GM12875 (cell line): ENCODE measurements at regions not wholly inside any gene's neighbourhood (a gene's known extent, or its start where the extent isn't known, plus 50 kb on each side); places are given as distances from the start of the nearest gene placed in this dataset.

Experiments used
- H3K4me3 ChIP-seq: one replicate; pipeline ENCODE4 v1.5.1; 2011; ENCODE audit warnings: low read depth, low read length, control low read depth
- CTCF ChIP-seq: IDR thresholded peaks from 2 replicates; pipeline ENCODE4 v1.5.1; 2011; ENCODE audit warnings: low read depth, mild to moderate bottlenecking, control low read depth, inconsistent platforms, low read length, moderate library complexity, borderline replicate concordance; ENCODE audit not compliant: insufficient read depth

- H3K4me3 ChIP-seq = no peak overlapping the region
- no peak for TF ChIP-seq CTCF
Observed at GRCh38 chr6:19465256-19465655, 371.9 kb upstream of the ID4 start.

DNA sequence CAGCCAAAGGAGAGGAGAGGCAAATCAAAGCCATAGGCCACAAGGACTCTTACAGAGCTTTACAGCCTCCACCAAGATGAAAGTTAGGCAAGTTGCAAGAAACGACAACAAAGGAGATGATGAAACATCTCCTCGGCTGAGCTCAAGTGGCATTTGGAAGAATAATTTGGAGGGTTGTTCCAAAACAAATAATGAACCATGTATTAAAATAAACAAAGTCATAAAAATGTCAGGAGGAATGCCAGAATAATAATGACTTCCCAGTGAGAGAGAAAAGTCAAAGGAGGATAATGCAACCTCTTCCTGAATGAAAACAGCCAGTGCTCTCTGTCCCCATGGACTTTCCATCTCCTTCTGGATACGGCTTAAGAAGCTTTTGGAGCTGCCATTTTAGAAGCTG lies 371.4 kb upstream of the ID4 start:
- TF ChIP-seq CTCF = no peak
- no peak overlapping the region for H3K4me3 ChIP-seq

DNA sequence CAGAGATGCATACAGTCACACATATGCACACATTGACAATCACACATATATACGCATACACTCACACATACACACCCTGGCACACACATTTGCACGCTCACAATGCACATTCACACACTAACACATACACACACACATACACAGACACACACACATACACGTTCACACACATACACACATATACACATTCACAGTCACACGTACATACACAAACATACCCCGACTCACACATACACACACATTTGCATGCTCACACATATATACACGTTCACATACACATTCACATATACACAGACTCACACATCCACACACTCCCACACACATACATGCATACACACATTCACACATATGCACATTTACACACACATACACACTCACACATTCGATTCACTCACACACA lies 366.8 kb upstream of the ID4 start:
- no peak for TF ChIP-seq CTCF
- H3K4me3 ChIP-seq = no peak overlapping the region

DNA sequence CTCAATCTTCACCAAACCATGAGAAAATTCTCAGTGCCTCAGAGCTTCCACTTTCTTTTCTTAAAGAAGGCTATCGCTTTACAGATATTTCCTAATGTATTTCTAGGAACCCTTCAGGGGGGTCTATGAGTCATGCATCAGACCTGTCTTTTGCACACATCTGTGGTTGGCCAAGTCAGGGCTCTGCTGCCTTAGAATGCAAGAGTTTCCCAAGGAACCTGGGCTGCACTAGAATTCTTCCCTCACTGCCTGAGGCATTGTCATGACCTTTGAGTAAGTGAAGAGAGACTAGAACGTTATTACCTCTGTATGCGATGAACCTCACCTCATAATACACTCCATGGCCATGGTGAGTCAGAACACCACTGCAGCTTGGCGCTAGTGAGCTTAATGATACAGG lies 365.0 kb upstream of the ID4 start:
- H3K4me3 ChIP-seq = no peak overlapping the region
- no peak for TF ChIP-seq CTCF

GRCh38 chr6:19472850-19473249 lies 364.3 kb upstream of the ID4 start:
- H3K4me3 ChIP-seq = no peak overlapping the region
- no peak for TF ChIP-seq CTCF

GRCh38 chr6:19477563-19477962 lies 359.6 kb upstream of the ID4 start:
- no peak for TF ChIP-seq CTCF
- no peak overlapping the region for H3K4me3 ChIP-seq

GRCh38 chr6:19478273-19478672 lies 358.9 kb upstream of the ID4 start:
- TF ChIP-seq CTCF = no peak

More at GRCh38 chr6:19478273-19478672, 358.9 kb upstream of the ID4 start:
- no peak overlapping the region for H3K4me3 ChIP-seq
